HG03354 (cell line): ENCODE measurements at regions not wholly inside any gene's neighbourhood (a gene's known extent, or its start where the extent isn't known, plus 50 kb on each side); places are given as distances from the start of the nearest gene placed in this dataset.
"Not testable (repeated sequence)": the region's sequence is repeated elsewhere in the genome, so short reads cannot be mapped to it uniquely, and the experiment has no call there.

Experiments
- ATAC-seq: cut with Tn5 transposase; IDR thresholded peaks from one replicate; pipeline ENCODE4 v1.9.1; 2021; ENCODE audit warnings: mild to moderate bottlenecking; ENCODE audit not compliant: unreplicated experiment, poor library complexity, severe bottlenecking

DNA sequence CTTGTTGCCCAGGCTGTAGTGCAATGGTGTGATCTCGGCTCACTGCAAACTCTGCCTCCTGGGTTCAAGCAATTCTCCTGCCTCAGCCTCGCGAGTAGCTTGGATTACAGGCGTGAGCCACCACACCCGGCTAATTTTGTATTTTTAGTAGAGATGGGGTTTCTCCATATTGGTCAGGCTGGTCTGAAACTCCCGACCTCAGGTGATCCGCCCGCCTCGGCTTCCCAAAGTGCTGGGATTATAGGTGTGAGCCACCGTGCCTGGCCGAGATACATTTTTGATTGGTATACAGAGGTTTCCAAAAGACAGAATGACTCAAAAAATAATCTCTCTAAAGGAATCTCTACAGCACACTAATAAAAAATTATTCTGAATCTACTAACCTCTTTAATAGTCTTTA lies 187.0 kb upstream of the RTL1 start:
- ATAC-seq, result not testable (repeated sequence)

GRCh38 chr14:101090976-101091375 lies 187.5 kb upstream of the RTL1 start:
- no peak for ATAC-seq

DNA sequence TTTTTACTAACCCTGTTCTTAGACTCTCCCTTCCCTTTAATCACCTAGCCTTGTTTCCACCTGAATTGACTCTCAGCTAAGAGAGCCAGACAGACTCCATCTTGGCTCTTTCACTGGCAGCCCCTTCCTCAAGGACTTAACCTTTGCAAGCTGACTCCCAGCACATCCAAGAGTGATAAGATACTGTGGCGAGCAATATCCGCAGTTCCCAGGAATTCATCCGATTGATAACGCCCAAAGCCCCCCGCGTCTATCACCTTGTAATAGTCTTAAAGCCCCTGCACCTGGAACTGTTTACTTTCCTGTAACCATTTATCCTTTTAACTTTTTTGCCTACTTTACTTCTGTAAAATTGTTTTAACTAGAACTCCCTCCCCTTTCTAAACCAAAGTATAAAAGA lies 191.4 kb upstream of the RTL1 start:
- ATAC-seq, result not testable (repeated sequence)

GRCh38 chr14:101096551-101096950 lies 193.0 kb upstream of the RTL1 start:
- ATAC-seq, result no peak

DNA sequence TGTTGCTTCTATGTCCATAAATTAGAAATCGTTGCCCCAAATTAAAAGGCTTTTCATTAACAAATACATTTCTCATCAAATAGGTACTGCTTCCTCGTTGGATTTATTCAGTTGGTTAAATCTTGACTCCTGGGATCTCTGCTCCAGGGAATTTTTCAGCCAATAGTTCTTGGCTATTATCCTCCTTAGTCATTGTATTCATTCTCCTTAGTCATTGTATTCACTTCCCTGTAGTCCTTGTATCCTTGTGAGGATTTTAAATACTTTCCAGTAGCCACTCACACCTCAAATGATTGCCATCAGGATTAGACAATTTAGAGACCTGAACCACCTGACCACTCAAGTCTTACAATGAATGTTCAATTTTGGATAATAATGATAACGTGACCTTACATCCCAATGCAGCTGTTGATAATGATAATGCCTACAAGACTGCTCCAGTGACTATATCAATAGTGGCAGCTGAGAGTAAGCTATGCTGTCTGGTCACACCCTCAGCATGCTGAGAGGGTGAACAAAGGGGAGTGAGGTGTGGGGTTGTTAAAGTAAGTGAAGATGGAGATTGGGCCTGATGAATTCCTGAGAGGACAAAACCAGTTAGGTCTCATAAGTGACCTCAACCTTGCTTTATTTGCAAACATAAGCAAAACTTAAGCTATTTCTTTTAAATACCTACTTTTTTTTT lies 193.7 kb upstream of the RTL1 start:
- no peak for ATAC-seq

DNA sequence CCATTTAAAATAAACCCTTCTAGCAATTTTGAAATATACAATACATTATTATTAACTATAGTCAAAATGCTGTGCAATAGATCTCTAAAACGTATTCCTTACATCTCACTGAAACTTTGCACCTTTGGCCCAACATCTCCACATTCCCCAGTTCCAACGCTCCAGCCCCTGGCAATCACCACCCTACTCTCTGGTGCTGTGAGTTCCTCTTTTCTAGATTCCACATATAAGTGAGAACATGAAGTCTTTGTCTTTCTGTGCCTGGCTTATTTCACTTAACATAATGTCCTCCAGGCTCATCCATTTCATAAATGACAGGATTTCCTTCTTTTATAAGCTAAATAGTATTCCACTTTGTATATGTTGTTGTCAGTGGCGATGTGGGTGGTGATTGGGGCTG lies 194.7 kb upstream of the RTL1 start:
- ATAC-seq, result no peak

GRCh38 chr14:101098641-101099040 lies 195.1 kb upstream of the RTL1 start:
- no peak for ATAC-seq

- ATAC-seq, result no peak
Observed at GRCh38 chr14:101101456-101102056, 198.0 kb upstream of the RTL1 start.

DNA sequence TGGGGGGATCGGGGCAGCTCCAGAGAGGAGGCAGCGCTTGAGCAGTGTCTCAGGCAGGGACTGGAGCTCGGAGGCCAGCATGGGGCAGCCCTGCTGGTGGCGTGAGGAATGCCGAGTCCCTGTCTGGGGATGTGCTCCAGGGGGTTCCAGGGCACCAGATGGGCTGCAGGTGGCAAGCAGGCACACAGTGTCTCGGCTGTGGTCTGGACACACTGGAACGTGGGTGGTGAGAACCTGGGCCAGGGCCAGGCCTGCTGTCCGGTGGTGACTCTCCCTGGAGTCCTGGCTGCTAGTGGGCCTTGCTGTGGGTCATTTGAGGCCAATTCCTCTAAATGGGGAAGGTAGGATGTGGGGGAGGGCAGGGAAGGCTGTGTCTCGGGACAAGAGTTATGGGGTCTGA lies 199.4 kb upstream of the RTL1 start:
- no peak for ATAC-seq

DNA sequence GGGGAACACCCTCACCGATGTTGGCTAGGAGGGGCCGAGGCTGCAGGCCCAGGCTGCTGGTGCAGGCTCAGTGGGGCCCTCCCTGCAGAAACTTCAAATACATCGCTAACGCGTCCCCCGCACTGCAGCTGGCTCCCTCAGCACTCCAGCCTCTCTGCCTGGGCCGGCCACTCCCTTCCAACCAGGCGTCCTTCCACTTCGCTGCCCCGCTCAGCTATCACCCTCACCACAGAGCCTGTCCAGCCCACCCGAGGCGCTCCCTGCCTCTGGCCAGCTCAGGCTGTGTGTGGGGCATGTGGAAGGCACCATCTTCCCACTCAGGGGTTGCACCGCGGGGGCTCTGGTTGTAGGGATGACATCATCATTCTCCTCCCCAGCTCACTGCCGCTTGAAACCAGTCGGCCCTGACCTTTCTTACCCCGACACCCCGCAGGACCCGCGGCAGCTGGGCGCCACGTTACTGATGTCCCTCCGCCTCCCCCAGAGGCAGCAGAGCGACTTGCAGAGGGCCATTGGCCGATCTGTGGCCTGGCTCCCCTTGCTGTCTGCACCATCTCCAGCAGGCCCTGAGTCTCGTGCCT lies 199.9 kb upstream of the RTL1 start:
- ATAC-seq, result no peak

DNA sequence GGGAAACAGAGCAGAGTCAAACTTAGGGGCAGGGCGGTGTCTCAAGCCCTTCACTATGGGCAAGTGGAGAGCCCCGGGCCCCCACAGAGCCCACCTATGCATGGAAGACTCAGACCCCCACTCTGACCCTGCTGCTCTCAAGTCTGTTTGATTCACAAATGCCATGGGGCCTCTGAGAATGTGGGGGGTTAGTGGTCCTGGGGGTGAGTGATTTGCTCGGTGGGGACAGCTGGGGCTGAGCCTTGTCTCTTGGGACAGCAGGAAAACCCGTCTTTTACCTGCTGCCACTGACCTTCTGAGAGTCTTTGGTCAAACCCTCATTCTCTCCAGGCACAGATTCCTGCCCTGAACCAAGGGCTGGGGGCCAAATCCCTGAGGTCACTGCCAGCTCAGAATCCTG lies 201.0 kb upstream of the RTL1 start:
- no peak for ATAC-seq

GRCh38 chr14:101105045-101105444 lies 201.5 kb upstream of the RTL1 start:
- ATAC-seq, result no peak

- ATAC-seq, result no peak
Observed at GRCh38 chr14:101108579-101109346, 205.2 kb upstream of the RTL1 start.

DNA sequence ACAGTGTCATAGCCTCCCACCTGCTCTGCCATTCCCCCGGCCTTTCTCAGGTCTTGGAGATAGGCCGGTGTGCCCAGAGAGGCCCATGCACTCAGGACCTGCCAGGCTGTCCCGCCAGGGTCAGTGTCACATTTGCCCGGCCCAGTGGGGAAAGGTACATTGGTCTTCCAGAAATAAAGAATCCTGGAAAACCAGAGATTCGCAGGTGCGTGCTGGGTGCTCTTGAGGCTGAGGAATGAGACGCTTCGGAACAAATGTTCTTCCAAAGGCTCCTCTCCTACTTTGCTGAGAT lies 205.8 kb upstream of the RTL1 start:
- ATAC-seq, result no peak

DNA sequence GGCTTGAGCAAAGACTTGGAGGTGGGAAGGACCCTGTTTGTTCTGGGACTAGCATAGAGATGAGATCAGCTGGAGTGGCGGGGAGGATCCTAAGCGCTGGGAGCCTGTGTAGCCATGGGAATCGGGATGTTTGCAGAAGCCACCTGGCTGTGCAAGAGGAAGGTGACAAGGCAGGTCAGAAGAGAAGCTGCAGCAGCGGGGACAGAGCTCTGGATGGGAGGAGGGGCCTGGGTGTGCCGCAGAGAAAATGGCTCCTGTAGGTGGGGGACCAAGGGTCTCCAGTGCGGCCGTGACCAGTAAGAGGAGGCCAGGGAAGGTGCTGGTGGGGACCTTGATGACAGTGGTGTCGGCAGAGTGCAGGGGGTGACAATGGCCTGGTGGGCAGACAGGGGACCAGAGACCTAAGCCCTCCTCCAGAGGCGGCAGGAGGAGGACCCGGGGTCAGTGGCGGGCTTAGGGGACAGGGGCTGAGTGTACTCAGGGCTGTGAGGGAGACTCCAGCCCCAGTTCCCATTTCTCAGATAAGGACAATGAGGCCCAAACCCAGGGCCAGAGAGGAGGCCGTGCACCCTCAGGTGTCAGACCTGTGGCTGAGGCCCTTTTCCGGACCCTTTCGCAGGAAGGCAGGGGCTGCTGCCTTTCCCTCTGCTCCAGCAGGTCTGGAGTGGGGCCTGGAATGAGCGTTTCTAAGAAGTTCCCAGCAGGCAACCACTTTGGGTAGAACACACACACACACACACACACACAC lies 206.6 kb upstream of the RTL1 start:
- no peak for ATAC-seq

- no peak for ATAC-seq
Observed at GRCh38 chr14:101110729-101111619, 207.5 kb upstream of the RTL1 start.

GRCh38 chr14:101111620-101112290 lies 208.2 kb upstream of the RTL1 start:
- ATAC-seq, result no peak

DNA sequence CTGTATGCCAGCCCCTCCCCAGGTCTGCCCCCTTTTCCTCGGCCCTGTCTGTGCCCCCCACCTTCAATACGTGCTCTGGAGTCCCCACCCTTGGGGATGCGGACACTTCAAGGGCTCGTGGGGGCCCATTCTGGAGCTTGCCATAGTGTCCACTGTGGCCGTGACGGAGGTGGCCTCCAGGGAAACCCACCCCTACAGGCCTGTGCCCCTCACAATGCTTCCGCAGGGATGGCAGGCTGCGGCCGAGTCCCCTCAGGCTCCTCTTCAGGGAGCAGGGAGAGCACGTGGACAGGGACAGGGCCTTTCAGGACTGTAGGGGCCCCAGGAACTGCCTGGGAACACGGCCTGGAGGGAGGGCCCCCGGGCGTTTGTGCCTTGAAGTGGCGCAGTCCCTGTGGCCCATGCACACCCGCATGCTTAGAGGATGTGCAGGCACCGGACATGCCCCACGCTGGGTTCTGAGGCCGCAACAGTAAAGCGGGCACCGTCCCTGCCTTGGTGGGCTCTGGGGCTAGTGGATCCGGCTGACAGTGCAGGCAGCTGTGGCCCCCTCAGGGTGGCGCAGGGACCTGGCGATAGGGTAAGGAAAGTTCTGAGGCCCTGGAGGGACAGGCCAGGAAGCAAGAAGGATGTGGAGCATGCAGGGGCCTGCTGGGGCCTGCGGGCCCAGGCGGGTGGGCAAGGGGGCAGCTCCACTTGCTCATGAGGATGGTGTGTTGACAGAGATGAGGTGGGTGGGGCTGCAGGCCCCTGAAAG lies 209.0 kb upstream of the RTL1 start:
- ATAC-seq, result no peak
